Mesodermal cell (in vitro differentiated cells): ENCODE measurements at regions not wholly inside any gene's neighbourhood (a gene's known extent, or its start where the extent isn't known, plus 50 kb on each side); places are given as distances from the start of the nearest gene placed in this dataset.
"Not testable (repeated sequence)": the region's sequence is repeated elsewhere in the genome, so short reads cannot be mapped to it uniquely, and the experiment has no call there.

Experiments used
- H3K27ac ChIP-seq: 2 replicates; pipeline ENCODE4 v1.7.0; 2013; ENCODE audit warnings: mild to moderate bottlenecking, low read depth, low read length, moderate library complexity; ENCODE audit not compliant: severe bottlenecking
- H3K36me3 ChIP-seq: 2 replicates; pipeline ENCODE4 v1.7.1; 2013; ENCODE audit warnings: mild to moderate bottlenecking, low read length, moderate library complexity; ENCODE audit not compliant: control insufficient read depth, insufficient read depth
- H3K4me1 ChIP-seq: one replicate; pipeline ENCODE4 v1.7.1; 2013; ENCODE audit warnings: mild to moderate bottlenecking, low read length; ENCODE audit not compliant: insufficient read depth, control insufficient read depth, poor library complexity, severe bottlenecking
- H3K4me3 ChIP-seq: 2 replicates; pipeline ENCODE4 v1.7.0; 2013; ENCODE audit warnings: low read length, control low read depth, mild to moderate bottlenecking; ENCODE audit not compliant: insufficient read depth, poor library complexity, severe bottlenecking; ENCODE audit errors: extremely low read depth
- H3K9me3 ChIP-seq: 2 replicates; pipeline ENCODE4 v1.7.1; 2013; ENCODE audit warnings: mild to moderate bottlenecking, low read length, moderate library complexity; ENCODE audit not compliant: control insufficient read depth
- WGBS, 2 experiments: methylation state at CpG; one replicate each; pipeline ENCODE4 v1.1.5; 2013; ENCODE audit warnings: missing lambda C conversion rate in 2 of 2; ENCODE audit not compliant: insufficient coverage in 2 of 2; 5-methylcytosine and 5-hydroxymethylcytosine counted together

DNA sequence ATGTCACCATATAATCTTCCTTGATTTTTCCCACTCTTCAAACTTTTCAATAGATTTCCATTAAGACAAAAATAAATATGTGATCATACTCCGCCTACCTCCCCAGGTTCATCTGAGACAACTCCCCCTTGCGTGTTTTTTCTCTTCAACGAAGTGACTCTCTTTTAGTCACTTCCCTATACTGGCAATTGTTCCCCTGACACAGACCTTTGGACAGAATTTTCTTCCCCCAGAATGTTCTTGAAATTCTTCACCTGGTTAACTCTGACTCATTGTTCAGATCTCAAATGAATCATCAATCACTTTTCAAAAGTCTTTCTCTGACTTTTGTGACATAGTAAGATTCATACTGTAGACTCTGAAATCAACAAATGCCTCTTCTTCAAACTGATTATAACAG is 727.3 kb upstream of the LMO3 start:
- Histone ChIP-seq H3K9me3 (no peaks in the 10 kb centered on the region), H3K4me1 (no peaks in the 10 kb centered on the region), H3K27ac (no peak overlapping the region), H3K36me3 (no peaks in the 10 kb centered on the region), H3K4me3 (no peak overlapping the region)
- WGBS, 2 experiments = 95 to 96% methylated on average over 3 of the region's 3 CpGs

DNA sequence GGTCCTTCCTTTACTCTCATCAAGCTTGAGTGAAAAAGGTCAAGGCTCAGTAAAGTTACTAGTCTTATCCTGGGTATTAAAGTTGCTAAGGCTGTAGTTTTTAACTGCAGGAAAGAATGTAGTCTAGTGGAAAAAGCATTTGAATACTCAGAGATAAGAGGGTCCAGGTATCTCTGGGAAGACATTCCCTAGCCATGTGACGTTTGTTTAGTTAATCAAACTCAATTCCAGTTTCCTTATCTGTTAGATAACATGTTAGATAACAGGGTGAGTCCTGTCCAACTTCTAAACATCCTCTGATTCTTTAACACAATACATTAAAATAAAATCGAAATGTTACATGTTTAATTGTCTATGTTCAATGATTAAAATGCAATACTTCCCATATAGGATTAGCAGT is 720.7 kb upstream of the LMO3 start:
- no CpG with 5 or more reads among the region's 2 CpGs for WGBS, 2 experiments
- no peak overlapping the region for H3K4me3 ChIP-seq

DNA sequence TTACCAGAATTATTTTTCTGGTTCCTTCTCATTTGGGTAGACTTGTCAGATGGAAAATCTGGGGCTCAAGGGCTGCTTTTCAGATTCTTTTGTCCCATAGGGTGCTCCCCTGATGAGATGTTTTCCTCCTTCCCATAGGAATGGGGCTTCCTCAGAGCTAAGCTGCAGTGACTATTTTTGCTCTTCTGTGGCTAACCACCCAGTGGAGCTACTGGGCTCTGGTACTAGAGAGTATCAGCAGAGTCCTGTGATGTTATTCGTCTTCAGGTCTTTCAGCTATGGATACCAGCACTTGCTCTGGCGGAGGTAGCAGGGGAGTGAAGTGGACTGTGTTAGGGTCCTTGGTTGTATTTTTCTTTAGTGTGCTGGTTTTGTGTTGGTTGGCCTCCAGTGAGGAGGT is 716.1 kb upstream of the LMO3 start:
- Histone ChIP-seq H3K9me3 (peaks cover 4% of the 10 kb centered on the region), H3K4me3 (no peak overlapping the region), H3K4me1 (peaks cover 8% of the 10 kb centered on the region), H3K36me3 (no peaks in the 10 kb centered on the region), H3K27ac (no peak overlapping the region)
- 90 to 92% methylated on average over 2 of the region's 2 CpGs for WGBS, 2 experiments

More for the DNA sequence above, 720.7 kb upstream of the LMO3 start:
- no peak overlapping the region for H3K27ac ChIP-seq
- H3K36me3 ChIP-seq = no peaks in the 10 kb centered on the region
- no peaks in the 10 kb centered on the region for H3K9me3 ChIP-seq
- H3K4me1 ChIP-seq = peaks cover 8% of the 10 kb centered on the region

DNA sequence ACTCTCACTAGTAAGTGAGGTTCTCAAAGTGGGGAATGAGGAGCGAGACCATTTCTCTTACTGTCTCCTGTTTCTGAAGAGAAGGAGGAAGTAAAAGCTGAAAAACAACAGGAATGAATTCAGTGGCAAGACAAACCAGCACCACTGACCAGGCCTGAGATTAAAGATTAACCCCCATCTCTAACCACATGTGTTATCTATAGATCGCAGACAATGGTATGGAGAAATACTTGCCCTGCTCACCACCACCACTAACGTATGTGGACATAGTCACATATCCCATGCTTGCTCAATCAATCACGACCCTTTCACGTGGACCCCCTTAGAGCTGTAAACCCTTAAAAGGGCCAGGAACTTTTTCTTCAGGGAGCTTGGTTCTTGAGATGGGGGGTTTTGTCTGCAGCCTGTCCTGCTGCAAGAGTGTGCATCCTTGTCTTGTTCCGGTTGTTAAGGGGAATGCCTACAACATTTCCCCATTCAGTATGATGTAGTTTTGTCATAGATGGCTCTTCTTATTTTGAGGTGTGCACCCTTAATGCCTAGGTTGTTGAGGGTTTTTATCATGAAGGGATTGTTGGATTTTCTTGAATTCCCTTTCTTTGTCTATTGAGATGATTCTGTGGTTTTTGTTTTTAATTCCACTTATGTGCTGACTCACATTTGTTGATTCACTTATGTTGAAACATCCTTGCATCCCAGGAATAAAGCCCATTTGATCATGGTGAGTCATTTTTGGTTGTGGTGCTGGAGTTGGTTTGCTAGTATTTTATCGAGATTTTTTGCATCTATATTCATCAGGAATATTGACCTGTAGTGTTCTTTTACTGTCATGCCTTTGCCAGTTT is 698.8 kb upstream of the LMO3 start:
- no peaks in the 10 kb centered on the region for H3K36me3 ChIP-seq
- WGBS, 2 experiments = 87 to 93% methylated on average over 3 of the region's 7 CpGs
- no peak overlapping the region for H3K4me3 ChIP-seq
- no peaks in the 10 kb centered on the region for H3K4me1 ChIP-seq
- no peak overlapping the region for H3K27ac ChIP-seq
- H3K9me3 ChIP-seq = peaks cover 3% of the 10 kb centered on the region

DNA sequence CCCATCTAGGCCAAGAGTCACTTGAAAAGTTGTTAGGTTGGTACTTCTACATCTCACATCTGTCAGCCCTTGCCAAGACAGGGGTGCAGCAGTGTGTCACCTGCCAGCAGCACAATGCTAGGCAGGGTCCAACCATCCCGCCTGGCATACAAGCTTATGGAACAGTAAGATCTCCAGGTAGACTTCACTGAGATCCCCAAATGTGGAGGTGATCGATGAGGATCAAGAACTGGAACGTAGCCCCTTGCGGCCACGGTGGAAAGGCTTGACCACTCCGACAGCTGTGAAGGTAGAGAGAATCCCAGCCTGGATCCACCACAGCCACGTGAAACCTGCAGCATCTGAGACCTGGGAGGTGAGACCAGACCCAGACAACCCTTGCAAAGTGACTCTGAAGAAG is 696.0 kb upstream of the LMO3 start:
- Histone ChIP-seq H3K9me3 (peaks cover 3% of the 10 kb centered on the region), H3K27ac (no peak overlapping the region), H3K4me1 (no peaks in the 10 kb centered on the region), H3K4me3 (no peak overlapping the region), H3K36me3 (no peaks in the 10 kb centered on the region)
- WGBS, 2 experiments = 96% methylated on average over 7 of the region's 7 CpGs

DNA sequence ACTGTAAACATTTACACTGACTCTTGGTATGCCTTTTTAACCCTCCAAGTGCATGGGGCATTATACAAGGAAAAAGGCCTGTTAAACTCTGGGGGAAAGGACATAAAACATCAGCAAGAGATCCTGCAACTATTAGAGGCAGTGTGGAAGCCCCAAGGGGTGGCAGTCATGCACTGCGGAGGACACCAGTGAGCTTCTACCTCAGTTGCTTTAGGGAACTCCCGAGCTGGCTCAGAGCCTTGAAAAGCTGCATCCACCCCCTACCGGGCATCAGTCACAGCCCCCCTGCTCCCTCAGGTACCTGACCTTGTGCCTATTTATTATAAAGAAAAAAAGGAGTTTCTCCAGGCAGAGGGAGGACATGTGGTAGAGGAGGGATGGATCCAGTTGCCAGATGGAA is 695.6 kb upstream of the LMO3 start:
- WGBS, 2 experiments = 100% methylated on average over 1 of the region's 3 CpGs; no CpG with 5 or more reads in 1 of the 2 experiments
- Histone ChIP-seq H3K9me3 (peaks cover 3% of the 10 kb centered on the region), H3K4me1 (no peaks in the 10 kb centered on the region), H3K4me3 (no peak overlapping the region), H3K27ac (no peak overlapping the region), H3K36me3 (no peaks in the 10 kb centered on the region)

DNA sequence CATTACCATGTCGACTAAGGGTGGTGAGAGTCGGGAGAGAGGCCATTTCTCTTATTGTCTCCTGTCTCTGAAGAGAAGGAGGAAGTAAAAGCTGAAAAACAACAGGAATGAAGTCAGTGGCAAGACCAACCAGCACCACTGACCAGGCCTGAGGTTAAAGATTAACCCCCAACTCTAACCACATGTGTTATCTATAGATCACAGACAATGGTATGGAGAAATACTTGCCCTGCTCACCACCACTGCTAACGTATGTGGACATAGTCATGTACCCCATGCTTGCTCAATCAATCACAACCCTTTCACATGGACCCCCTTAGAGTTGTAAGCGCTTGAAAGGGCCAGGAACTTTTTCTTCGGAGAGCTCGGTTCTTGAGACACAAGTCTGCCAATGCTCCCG is 690.9 kb upstream of the LMO3 start:
- Histone ChIP-seq H3K27ac (no peak overlapping the region), H3K9me3 (no peaks in the 10 kb centered on the region), H3K4me1 (no peaks in the 10 kb centered on the region), H3K36me3 (no peaks in the 10 kb centered on the region), H3K4me3 (no peak overlapping the region)
- WGBS, 2 experiments = 90 to 96% methylated on average over 4 to 5 of the region's 7 CpGs

DNA sequence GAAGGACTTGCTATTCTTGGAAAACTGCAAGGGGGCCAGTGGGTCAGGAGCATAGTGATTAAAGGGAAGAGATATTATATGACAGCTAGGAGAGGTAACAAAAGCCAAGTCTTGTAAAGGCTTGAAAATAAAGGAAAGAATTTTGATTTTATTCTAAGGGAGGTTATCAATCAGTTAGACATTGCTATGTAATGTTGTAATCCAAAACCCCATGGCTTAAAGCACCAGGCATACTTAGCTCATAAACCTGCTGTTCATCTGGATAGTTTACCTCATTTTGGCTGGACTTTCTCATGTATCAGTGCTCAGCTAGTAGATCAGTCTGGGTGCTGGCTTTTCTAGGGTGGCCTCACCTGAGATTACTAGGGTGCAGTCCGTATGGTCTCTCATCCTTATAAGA is 680.9 kb upstream of the LMO3 start:
- Histone ChIP-seq H3K9me3 (peaks cover 8% of the 10 kb centered on the region), H3K4me3 (no peak overlapping the region), H3K4me1 (no peaks in the 10 kb centered on the region), H3K27ac (no peak overlapping the region), H3K36me3 (no peaks in the 10 kb centered on the region)
- WGBS, 2 experiments = no CpG with 5 or more reads among the region's 1 CpG

DNA sequence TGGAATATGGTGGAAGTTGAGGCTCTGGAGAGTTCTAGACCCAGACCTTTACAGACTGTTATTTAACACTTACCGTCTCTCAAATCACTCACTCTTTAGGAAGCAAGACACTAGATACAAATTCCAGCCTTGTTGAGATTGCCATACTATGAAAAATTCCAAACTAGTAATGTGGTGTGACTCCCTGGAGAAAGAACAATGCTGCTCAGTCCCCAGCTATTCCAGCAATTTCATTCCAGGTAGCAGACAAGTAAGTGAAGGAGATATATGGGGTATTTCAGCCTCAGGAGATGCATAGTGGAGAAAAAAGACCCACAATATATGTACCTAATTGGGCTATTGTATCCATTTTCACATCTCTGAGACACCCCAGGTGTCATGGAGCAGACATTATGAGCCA is 678.9 kb upstream of the LMO3 start:
- H3K36me3 ChIP-seq = no peaks in the 10 kb centered on the region
- no peaks in the 10 kb centered on the region for H3K4me1 ChIP-seq
- no peak overlapping the region for H3K4me3 ChIP-seq
- no peak overlapping the region for H3K27ac ChIP-seq
- WGBS, 2 experiments = no CpG with 5 or more reads among the region's 1 CpG
- peaks cover 8% of the 10 kb centered on the region for H3K9me3 ChIP-seq

DNA sequence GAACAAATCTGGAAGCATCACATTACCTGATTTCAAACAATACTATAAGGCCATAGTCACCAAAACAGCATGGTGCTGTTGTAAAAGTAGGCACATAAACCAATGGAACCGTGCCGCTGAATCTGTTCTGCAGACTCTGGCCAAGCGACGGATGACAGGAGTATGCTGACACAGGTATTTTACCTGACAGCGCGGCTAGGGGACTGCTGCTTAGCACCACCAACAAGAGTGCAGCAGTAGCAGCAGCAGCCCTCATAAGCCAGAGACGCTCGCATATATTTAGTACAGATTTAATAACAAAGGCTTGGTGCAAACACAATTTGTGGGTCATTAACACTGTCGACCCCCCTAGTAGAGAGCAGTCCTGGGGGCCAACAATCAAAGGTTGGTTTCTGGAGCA is 677.6 kb upstream of the LMO3 start:
- H3K4me3 ChIP-seq = no peak overlapping the region
- WGBS, 2 experiments = 88 to 90% methylated on average over 6 to 9 of the region's 9 CpGs
- no peaks in the 10 kb centered on the region for H3K36me3 ChIP-seq
- H3K27ac ChIP-seq = no peak overlapping the region
- H3K9me3 ChIP-seq = peaks cover 8% of the 10 kb centered on the region
- no peaks in the 10 kb centered on the region for H3K4me1 ChIP-seq

DNA sequence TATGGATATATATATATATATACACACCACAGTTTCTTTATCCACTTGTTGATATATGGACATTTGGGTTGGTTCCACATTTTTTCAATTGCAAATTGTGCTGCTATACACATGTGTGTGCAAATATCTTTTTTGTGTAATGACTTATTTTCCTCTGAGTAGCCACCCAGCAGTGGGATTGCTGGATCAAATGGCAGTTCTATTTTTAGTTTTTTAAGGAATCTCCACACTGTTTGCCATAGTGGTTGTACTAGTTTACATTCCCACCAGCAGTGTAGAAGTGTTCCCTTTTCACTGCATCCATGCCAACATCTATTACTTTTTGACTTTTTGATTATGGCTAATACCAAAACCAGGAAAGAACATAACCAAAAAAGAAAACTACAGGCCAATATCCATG is 676.2 kb upstream of the LMO3 start:
- not testable (repeated sequence) for H3K9me3 ChIP-seq, H3K4me3 ChIP-seq, H3K36me3 ChIP-seq

More for the DNA sequence above, 676.2 kb upstream of the LMO3 start:
- H3K4me1 ChIP-seq, H3K27ac ChIP-seq: not testable (repeated sequence)
